ENCODE measurements at regions not wholly inside any gene's neighbourhood (a gene's known extent, or its start where the extent isn't known, plus 50 kb on each side); places are given as distances from the start of the nearest gene placed in this dataset.
A peak's percentile ranks its signal among the peaks of the same experiment; 100 is the strongest.
"Not testable (repeated sequence)": the region's sequence is repeated elsewhere in the genome, so short reads cannot be mapped to it uniquely, and the experiment has no call there.

GRCh38 chr9:17075146-17075757, 59.6 kb upstream of the CNTLN start:
- intact Hi-C loops (cut with DNase I, micrococcal nuclease), result no loop called here
- no peak for TF ChIP-seq CTCF (IDR thresholded peaks at IDR 0.05)
- Histone ChIP-seq H3K4me3 (no peak overlapping the region), H3K4me1 (ENCODE audit: low read depth) (no peaks in the 10 kb centered on the region), H3K36me3 (ENCODE audit: low read depth) (no peaks in the 10 kb centered on the region), H3K9me3 (no peaks in the 10 kb centered on the region)
- no peak for DNase-seq
- ATAC-seq, result no peak

GRCh38 chr9:17072563-17072962, 62.3 kb upstream of the CNTLN start:
- ATAC-seq; DNase-seq; H3K36me3 ChIP-seq (ENCODE audit: low read depth); H3K4me1 ChIP-seq (ENCODE audit: low read depth); H3K9me3 ChIP-seq; intact Hi-C loops (cut with DNase I, micrococcal nuclease); H3K4me3 ChIP-seq: not testable (repeated sequence)

GRCh38 chr9:17068671-17069070, 66.2 kb upstream of the CNTLN start:
- no peak for TF ChIP-seq CTCF (IDR thresholded peaks at IDR 0.05)
- no peak overlapping the region for H3K4me3 ChIP-seq
- no peaks in the 10 kb centered on the region for H3K9me3 ChIP-seq
- DNase-seq (no peak), ATAC-seq (no peak)
- H3K4me1 ChIP-seq (ENCODE audit: low read depth), result no peaks in the 10 kb centered on the region
- intact Hi-C loops (cut with DNase I, micrococcal nuclease), result no loop called here
- H3K36me3 ChIP-seq (ENCODE audit: low read depth), result no peaks in the 10 kb centered on the region

DNA sequence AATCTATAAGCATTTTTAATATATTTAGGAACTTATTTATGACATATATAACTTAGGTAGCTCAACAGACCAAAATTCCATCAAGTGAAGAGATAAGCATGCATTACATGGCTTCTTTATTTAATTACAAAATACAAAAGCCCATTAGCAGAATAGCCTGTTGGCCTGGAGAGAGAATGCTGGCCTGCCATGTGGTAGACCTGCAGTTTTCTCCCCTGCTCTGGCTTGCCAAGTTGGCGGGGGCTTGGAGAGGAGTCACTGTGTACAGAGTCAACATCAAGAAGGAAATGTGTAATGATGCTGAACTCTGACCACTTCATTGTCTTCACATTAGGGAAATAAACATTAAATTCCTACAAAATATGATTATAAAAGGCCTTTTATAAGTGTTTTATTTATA, 69.8 kb upstream of the CNTLN start:
- intact Hi-C loops (cut with DNase I, micrococcal nuclease), result no loop called here
- no peak for ATAC-seq
- DNase-seq, result peak in 1 of 3 donors; percentile 4

GRCh38 chr9:17064558-17064957, 70.3 kb upstream of the CNTLN start:
- Histone ChIP-seq H3K4me3 (no peak overlapping the region), H3K9me3 (no peaks in the 10 kb centered on the region), H3K4me1 (ENCODE audit: low read depth) (no peaks in the 10 kb centered on the region), H3K36me3 (ENCODE audit: low read depth) (no peaks in the 10 kb centered on the region)
- ATAC-seq (no peak), DNase-seq (no peak)
- intact Hi-C loops (cut with DNase I, micrococcal nuclease), result no loop called here
- TF ChIP-seq CTCF (IDR thresholded peaks at IDR 0.05), result no peak

More for the DNA sequence above, 69.8 kb upstream of the CNTLN start:
- Histone ChIP-seq H3K36me3 (ENCODE audit: low read depth) (no peaks in the 10 kb centered on the region), H3K4me3 (no peak overlapping the region), H3K4me1 (ENCODE audit: low read depth) (no peaks in the 10 kb centered on the region), H3K9me3 (no peaks in the 10 kb centered on the region)
- no peak for TF ChIP-seq CTCF (IDR thresholded peaks at IDR 0.05)

DNA sequence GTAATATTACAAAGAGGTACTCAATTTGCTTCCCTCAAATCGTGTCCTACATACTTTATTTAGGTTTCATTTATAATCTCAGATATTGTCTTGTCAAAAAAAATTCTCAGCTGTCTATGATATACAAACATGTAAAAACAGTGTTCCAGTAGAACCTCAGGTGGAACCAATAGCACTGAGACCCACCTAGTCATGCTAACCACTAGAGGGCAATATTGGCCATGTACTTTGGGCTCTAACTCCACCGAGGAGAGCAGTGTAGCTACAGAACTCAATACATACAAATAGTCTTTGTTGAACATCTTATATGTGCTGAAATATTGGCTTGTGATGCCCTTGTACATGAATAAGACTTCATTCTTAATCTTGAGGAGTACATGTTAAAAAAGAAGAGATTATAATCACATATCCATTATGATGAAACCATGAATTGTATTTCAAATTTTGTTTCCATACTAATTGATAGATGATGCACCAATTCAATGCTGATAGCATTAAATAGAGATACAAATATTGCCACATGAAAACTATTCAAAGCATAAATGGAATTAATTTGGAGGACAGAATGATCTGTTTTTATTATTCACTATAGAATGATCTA, 71.2 kb upstream of the CNTLN start:
- DNase-seq (peak in 1 of 3 donors; percentile 30), ATAC-seq (peak; percentile 71)
- Histone ChIP-seq H3K4me1 (ENCODE audit: low read depth) (no peaks in the 10 kb centered on the region), H3K9me3 (no peaks in the 10 kb centered on the region), H3K36me3 (ENCODE audit: low read depth) (no peaks in the 10 kb centered on the region), H3K4me3 (no peak overlapping the region)
- intact Hi-C loops (cut with DNase I, micrococcal nuclease), result no loop called here
- peak; percentile 57 for TF ChIP-seq CTCF (IDR thresholded peaks at IDR 0.05)
